MM.1S (cell line): ENCODE measurements at regions not wholly inside any gene's neighbourhood (a gene's known extent, or its start where the extent isn't known, plus 50 kb on each side); places are given as distances from the start of the nearest gene placed in this dataset.

Experiments
- CTCF ChIP-seq: fragments of 300-600 bp; sonication (generic); IDR thresholded peaks from 2 replicates; pipeline ENCODE4 v1.5.1; 2016; ENCODE audit warnings: antibody characterized with exemption, low read length, mixed read lengths
- EZH2 ChIP-seq: fragments of 300-600 bp; sonication (generic); optimal IDR thresholded peaks from 2 replicates; pipeline ENCODE3; 2017; ENCODE audit warnings: low read depth, mild to moderate bottlenecking, antibody characterized with exemption, low read length, mixed read lengths
- EZH2phosphoT487 ChIP-seq: fragments of 300-600 bp; sonication (generic); IDR thresholded peaks from 2 replicates; pipeline ENCODE4 v1.6.1; 2018; ENCODE audit warnings: antibody characterized with exemption, low read length

GRCh38 chr19:28736528-28736927, 476.4 kb downstream of the UQCRFS1 start:
- TF ChIP-seq CTCF = no peak
- no peak for TF ChIP-seq EZH2
- TF ChIP-seq EZH2phosphoT487 = no peak
